ENCODE measurements at regions not wholly inside any gene's neighbourhood (a gene's known extent, or its start where the extent isn't known, plus 50 kb on each side); places are given as distances from the start of the nearest gene placed in this dataset.

- TF ChIP-seq CTCF (IDR thresholded peaks at IDR 0.05) (no peak), EZH2 (IDR thresholded peaks at IDR 0.05) (no peak), EZH2phosphoT487 (IDR thresholded peaks at IDR 0.05) (no peak)
Observed at GRCh38 chr18:46220116-46220515, 115.9 kb downstream of the HAUS1 start.
